Ovary (tissue), 7 donors: ENCODE measurements at regions not wholly inside any gene's neighbourhood (a gene's known extent, or its start where the extent isn't known, plus 50 kb on each side); places are given as distances from the start of the nearest gene placed in this dataset.

Source experiments
- DNase-seq, 5 donors: peaks; one replicate each; pipeline ENCODE4 v3.0.0-alpha.2; 2019 to 2020
- H3K27ac ChIP-seq, 2 donors: fragments of 200-600 bp; one replicate each; pipeline versions ENCODE4 v1.5.1 to v1.8.0; 2019 to 2022
- H3K27me3 ChIP-seq: fragments of 200-600 bp; one replicate; pipeline ENCODE4 v1.8.0; 2022
- H3K36me3 ChIP-seq: fragments of 200-600 bp; sonication (generic); one replicate; pipeline ENCODE4 v1.5.1; 2019
- H3K4me1 ChIP-seq: one replicate; pipeline ENCODE4 v1.8.1; 2013; ENCODE audit warnings: mild to moderate bottlenecking, moderate library complexity; ENCODE audit not compliant: insufficient read depth
- H3K4me3 ChIP-seq: fragments of 200-600 bp; sonication (generic); one replicate; pipeline ENCODE4 v1.5.1; 2017
- H3K9me3 ChIP-seq, 2 donors: fragments of 200-600 bp in 1 of 2; sonication (generic) in 1 of 2; one replicate each; pipeline versions ENCODE4 v1.5.1 to v1.8.1; 2013 to 2019; ENCODE audit warnings: mild to moderate bottlenecking in 1 of 2, moderate library complexity in 1 of 2
- EP300 ChIP-seq: sonication (generic); formaldehyde crosslinking; IDR thresholded peaks from one replicate; pipeline ENCODE4 v1.6.1; 2017; ENCODE audit warnings: antibody characterized with exemption
- POLR2A ChIP-seq: fragments of 450-650 bp; IDR thresholded peaks from one replicate; pipeline ENCODE4 v1.6.1; 2017; ENCODE audit warnings: antibody characterized with exemption, mild to moderate bottlenecking, moderate library complexity
- WGBS, 3 donors: extraction: QIAGEN DNeasy Blood & Tissue Kit in 1 of 3; methylation state at CpG; one replicate each; pipeline versions ENCODE4 v1.1.5 to v1.1.7; 2013 to 2017; 5-methylcytosine and 5-hydroxymethylcytosine counted together
- intact Hi-C, 4 donors: fragments of 100-400 bp; cut with DNase I; formaldehyde crosslinking; loops; one replicate each; pipeline versions ENCODE4 v1.11.0 to v1.15.1; 2022 to 2023
- TF ChIP-seq, protein P1 (sequence below), 3 donors: fragments of 450-650 bp in 2 of 3; fragments of 200-600 bp in 1 of 3; IDR thresholded peaks; one replicate each; pipeline versions ENCODE4 v1.5.1 to v1.8.0; 2016 to 2022; ENCODE audit warnings: antibody characterized with exemption in 3 of 3, mild to moderate bottlenecking in 1 of 3
- donor health status: DM: no; HTN: no; CAD: no; lungs with moderate emphysema.
- donor health status: DM: no; HTN: no; CAD: no.
- donor health status: Bipolar disorder and iron deficiency.
- donor health status: DM: no; HTN: no; CAD: no.
- donor health status: DM: yes; HTN: yes; CAD: no.

DNA sequence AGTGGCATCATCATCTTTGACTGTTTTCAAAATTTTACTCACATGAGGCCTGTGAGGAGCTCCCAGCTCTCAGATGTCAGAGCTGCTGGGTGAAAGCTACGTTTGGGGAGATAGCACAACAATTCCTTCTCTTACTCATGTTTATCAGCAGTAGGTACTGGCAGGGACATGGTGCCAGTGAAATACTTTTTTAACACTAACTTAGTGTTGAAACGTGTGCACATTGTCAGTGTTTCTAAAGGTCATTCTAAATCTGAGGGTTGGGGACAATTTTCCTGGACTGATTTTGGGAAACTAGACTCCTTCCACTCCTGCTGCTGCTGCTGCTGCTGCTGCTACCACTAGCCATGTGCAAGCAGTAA lies 487.4 kb downstream of the PDCD6IP start:
- no peak for TF ChIP-seq EP300
- TF ChIP-seq, protein P1, sequence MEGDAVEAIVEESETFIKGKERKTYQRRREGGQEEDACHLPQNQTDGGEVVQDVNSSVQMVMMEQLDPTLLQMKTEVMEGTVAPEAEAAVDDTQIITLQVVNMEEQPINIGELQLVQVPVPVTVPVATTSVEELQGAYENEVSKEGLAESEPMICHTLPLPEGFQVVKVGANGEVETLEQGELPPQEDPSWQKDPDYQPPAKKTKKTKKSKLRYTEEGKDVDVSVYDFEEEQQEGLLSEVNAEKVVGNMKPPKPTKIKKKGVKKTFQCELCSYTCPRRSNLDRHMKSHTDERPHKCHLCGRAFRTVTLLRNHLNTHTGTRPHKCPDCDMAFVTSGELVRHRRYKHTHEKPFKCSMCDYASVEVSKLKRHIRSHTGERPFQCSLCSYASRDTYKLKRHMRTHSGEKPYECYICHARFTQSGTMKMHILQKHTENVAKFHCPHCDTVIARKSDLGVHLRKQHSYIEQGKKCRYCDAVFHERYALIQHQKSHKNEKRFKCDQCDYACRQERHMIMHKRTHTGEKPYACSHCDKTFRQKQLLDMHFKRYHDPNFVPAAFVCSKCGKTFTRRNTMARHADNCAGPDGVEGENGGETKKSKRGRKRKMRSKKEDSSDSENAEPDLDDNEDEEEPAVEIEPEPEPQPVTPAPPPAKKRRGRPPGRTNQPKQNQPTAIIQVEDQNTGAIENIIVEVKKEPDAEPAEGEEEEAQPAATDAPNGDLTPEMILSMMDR (IDR thresholded peaks at IDR 0.05), result no peak
- TF ChIP-seq POLR2A, result no peak
- WGBS, 3 donors, result 25 to 33% (median 32%) methylated on average over 2 of the region's 2 CpGs
- H3K27me3 ChIP-seq, result no peaks in the 10 kb centered on the region
- H3K9me3 ChIP-seq, result no peaks in the 10 kb centered on the region
- no peaks in the 10 kb centered on the region for H3K4me1 ChIP-seq
- no peak overlapping the region for H3K27ac ChIP-seq
- intact Hi-C loops, result no loop called here
- H3K36me3 ChIP-seq, result no peaks in the 10 kb centered on the region
- H3K4me3 ChIP-seq, result no peak overlapping the region
- no peak for DNase-seq

DNA sequence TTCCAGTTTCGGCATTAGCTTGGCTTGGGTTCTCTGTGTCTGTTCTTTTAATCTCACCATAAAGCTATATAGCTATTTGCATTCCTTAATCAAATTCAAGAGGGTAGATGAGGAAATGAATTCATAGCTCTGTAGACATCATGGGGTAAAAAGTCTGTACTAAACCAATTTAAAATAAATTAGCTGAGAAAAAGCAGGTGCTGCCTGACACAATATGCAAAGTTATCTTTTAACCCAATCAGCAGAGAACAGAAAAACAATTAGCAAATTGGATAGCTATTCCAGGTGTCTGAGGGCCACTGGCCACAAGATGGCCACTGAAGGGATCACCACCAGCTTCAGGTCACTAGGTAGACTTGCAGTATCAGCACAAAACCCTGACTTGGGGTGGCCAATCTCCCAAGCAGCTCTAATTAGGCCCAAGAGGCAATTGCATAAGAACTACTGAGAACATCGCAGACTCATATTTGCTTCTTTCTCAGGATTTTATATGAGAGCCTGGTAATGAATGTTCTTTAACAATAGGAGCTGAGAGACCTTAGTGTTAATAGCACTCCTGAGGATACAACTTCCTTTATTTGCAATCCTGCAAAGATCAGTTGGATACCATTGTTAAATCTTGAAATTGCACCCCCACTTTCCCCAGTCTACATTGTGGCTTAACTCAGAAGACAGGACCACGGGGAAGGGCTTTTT lies 494.3 kb downstream of the PDCD6IP start:
- intact Hi-C loops, result no loop called here
- Histone ChIP-seq H3K36me3 (no peaks in the 10 kb centered on the region), H3K4me3 (no peak overlapping the region), H3K27ac (no peak overlapping the region), H3K9me3 (no peaks in the 10 kb centered on the region), H3K27me3 (no peaks in the 10 kb centered on the region), H3K4me1 (no peaks in the 10 kb centered on the region)
- TF ChIP-seq, protein P1 (IDR thresholded peaks at IDR 0.05), result no peak
- TF ChIP-seq POLR2A (no peak), EP300 (no peak)
- 75 to 77% (median 77%) methylated on average over 3 of the region's 3 CpGs for WGBS, 3 donors
- DNase-seq, result no peak

DNA sequence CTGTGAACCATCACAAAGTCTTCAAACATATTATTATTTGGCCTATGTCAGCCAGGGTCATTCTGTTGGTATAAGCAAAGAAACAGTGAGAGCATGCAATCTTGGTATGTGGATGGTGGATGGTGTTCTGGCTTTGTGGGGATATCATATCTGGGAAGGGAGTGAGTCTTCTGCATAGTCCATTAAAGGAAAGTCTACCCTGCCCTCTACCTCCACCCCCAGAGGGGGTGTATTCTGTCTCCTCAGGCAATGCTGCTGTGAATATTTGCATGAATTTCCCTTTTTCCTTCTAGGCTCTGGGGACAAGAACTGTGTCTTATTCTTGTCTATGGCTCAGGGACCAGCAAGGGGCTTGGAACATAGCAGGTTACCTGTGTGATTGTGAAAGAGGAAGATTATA lies 495.8 kb downstream of the PDCD6IP start:
- Histone ChIP-seq H3K27ac (no peak overlapping the region), H3K4me3 (no peak overlapping the region), H3K9me3 (no peaks in the 10 kb centered on the region), H3K27me3 (no peaks in the 10 kb centered on the region), H3K4me1 (no peaks in the 10 kb centered on the region), H3K36me3 (no peaks in the 10 kb centered on the region)
- TF ChIP-seq, protein P1 (IDR thresholded peaks at IDR 0.05), result no peak
- no peak for TF ChIP-seq POLR2A
- no peak for TF ChIP-seq EP300
- intact Hi-C loops, result no loop called here
- DNase-seq, result no peak

DNA sequence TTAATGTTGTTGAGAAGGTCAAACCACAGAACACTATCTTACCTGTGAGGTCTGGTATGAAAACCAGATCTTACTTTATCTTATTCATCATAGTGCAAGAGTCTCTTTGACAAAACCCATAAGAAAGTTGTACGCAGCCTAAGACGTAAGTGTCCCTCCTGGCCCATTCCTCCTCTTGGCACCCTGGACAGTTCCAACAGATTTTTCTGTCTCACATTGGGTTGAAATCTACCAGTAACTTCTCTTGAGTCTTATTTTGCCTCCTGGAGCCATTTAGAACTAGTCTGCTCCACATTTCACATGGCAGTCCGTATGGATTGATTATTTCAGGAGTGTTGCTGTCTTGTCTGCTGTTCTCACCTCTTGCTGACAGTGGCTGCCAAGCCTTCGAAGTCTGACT lies 498.4 kb downstream of the PDCD6IP start:
- TF ChIP-seq, protein P1 (IDR thresholded peaks at IDR 0.05), result no peak
- no peak for TF ChIP-seq POLR2A
- no peak for TF ChIP-seq EP300
- Histone ChIP-seq H3K4me1 (no peaks in the 10 kb centered on the region), H3K27ac (no peak overlapping the region), H3K9me3 (no peaks in the 10 kb centered on the region), H3K36me3 (no peaks in the 10 kb centered on the region), H3K4me3 (no peak overlapping the region), H3K27me3 (no peaks in the 10 kb centered on the region)
- intact Hi-C loops, result no loop called here
- DNase-seq, result no peak
- WGBS, 3 donors, result 79 to 81% (median 79%) methylated on average over 4 of the region's 4 CpGs
